ENCODE measurements at regions not wholly inside any gene's neighbourhood (a gene's known extent, or its start where the extent isn't known, plus 50 kb on each side); places are given as distances from the start of the nearest gene placed in this dataset.

DNA sequence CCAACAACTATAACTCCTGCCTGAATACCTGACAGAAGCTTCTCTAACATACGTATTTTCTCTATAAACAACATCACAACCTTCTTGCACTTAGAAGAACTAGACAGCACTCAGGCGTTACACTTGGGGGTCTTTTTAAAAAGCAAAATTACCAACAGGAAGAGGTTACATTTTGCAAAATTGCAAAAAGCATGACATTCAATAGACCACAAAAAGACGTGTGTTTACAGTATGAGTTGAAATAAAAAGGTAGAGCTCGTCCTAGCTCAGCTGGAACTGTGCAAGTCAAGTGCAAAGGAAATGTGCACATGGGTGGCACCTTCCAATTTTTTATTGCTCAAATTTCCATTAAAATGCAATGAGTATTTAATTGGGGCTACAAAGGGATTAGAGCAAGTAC, 375.2 kb upstream of the HSFY2 start:
- no peak for DNase-seq (ENCODE audit: low read depth in 2 of 2)

DNA sequence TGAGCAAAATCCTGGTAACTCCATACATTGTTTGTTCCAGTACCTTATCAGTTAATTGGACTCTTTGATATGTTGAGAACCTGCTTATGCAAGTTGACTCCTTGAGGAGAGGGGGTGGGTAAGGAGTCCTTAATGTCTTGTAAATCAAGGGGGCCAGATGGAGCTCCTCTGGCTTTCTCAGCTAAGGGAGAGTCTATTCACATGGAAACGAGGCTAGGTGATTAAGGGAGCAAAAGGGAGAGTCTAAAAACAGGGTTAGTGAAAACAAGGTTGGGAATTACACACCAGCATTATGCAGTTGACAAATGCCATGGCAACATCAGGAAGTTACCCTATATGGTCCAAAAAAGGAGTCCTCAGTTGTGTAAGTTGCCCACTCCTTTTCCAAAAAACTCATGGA, 372.8 kb upstream of the HSFY2 start:
- DNase-seq (ENCODE audit: low read depth in 2 of 2), result no peak

DNA sequence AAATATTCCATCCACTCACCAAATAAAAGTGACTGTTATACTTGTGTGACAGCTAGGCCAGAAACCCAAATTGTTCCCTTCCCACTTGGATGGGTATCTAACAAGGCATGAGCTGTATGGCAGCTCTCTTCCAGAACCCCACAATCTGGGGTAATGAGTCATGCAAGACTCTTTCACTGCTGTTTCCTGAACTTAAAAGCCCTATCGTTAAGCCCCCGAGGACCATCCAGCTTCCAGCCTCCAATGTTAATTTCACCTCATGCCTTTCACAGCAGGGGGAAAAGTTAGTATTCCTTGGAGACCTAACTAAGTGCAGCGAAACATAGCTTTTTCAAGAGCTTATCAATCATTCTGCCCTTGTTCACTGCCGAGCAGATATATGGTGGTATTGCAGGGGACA, 368.6 kb upstream of the HSFY2 start:
- no peak for DNase-seq (ENCODE audit: low read depth in 2 of 2)

DNA sequence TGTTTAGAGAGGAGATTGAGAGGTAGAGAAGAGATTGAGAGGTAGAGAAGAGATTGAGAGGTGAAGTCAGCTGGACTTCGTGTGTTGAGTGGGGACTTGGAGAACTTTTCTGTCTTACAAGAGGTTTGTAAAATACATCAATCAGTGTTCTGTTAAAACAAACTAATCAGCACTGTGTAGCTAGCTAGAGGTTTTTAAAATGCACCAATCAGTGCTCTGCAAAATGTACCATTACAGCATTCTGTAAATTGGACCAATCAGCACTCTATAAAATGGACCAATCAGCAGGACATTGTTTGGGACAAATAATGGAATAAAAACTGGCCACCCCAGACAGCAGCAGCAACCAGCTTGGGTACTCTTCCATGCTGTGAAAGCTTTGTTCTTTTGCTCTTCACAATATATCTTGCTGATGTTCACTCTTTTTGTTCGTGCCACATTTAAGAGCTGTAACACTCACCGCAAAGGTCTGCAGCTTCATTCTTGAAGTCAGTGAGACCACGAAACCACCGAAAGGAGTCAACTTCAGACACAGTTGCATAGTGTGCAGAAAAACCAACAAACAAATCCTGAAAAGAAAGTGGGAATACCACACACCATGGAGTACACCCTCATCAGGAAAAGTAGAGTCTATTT, 366.9 kb upstream of the HSFY2 start:
- DNase-seq (ENCODE audit: low read depth in 2 of 2), result no peak

DNA sequence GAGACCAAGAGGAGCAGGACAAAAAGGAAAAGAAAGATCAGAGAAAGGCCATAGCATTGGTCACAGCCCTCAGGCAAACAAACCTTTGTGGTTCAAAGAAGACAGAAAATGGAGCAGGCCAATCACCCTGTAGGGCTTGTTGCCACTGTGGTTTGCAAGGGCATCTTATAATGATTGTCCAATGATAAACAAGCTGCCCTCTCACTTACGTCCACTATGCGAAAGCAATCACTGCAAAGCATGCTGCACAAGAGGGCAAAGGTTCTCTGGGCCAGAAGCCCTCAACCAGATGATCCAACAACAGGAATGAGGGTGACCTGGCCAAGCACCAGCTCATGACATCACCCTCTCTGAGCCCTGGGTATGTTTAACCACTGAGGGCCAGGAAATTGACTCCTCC, 360.9 kb upstream of the HSFY2 start:
- DNase-seq (ENCODE audit: low read depth in 2 of 2), result no peak

DNA sequence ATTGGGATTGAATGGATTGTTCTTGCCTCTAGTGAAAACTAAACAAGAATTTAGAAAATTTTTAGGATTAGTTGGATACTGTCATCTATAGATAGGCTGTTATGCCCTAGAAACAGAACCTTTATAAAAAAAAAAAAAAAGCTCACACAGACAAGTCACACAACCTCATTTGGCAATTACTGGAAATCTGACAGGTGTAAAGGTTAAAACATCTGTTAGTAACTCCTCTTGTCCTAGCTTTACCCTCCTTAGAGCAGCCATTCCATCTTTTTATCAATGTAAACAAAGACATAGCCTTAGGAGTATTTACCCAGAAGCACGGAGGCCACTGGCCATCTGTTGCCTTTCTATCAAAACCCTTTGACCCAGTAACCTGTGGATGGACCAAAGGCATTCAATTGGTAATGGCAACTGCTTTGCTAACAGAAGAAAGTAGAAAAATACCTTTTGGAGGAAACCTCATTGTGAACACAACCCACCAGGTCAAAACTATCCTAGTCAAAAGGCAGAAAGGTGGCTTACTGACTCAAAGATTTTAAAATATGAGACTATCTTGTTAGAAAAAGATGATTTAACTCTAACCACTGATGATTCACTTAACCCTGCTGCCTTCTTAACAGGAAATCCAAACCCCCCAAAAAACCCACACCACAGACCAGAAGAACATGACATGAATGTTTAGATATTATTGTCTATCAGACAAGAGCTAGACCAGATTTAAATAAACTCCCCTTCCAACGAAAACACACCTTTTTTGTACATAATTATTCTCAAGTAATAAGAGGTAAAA, 357.2 kb upstream of the HSFY2 start:
- no peak for DNase-seq (ENCODE audit: low read depth in 2 of 2)

DNA sequence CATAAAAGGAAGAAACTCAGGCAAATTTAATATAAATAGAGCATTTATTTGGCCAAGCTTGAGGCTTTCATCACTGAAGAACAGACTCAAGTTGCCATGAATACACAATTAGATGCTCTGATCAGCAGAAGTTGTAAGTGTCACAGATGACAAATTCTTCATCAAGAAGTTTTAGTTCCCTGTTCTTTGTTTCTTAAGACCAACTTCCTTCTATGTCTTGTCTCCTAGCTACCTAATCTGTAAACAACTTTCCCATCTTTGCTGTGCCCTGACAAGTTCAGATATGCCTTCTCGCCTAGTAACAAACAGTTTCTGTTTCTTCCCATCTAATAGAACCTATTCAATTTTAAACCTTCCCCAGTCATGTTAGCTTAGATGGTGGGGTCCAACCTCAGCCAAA, 353.4 kb upstream of the HSFY2 start:
- no peak for DNase-seq (ENCODE audit: low read depth in 2 of 2)

DNA sequence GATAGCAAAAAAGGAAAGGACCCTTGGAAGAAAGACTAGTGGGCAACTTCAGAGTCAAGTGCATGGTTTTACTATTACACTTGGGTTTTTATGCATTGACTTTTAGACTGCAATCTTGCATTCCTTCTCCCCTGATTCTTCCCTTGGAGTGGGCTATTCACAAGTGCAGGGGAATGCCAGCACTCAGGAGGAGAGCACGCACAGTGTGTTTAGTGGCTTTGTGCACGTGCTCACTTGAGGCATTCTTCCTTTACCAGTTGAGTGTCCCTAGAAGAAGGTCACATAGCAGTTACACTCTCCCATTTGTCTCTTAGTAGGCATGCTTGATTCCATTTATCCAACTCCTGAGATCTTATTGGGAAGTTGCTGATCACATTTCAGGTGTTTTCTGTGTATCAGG, 351.1 kb upstream of the HSFY2 start:
- DNase-seq (ENCODE audit: low read depth in 2 of 2), result no peak

DNA sequence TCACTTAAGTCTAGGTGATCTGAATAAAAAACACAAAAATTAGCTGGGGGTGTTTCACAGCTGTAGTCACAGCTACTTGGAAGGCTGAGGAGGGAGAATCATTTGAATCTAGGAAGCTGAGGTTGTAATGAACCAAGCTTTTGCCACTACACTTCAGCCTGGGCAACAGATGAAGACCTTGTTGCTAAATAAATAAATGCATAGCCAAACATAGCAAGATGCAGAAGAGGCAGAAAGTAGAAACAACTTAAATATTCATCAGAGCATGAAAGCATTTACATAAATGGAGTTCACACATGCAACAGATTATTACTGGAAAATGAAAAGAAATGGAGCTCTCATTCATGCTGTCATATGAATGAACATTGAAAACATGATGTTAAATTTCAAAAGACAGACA, 348.9 kb upstream of the HSFY2 start:
- no peak for DNase-seq (ENCODE audit: low read depth in 2 of 2)

DNA sequence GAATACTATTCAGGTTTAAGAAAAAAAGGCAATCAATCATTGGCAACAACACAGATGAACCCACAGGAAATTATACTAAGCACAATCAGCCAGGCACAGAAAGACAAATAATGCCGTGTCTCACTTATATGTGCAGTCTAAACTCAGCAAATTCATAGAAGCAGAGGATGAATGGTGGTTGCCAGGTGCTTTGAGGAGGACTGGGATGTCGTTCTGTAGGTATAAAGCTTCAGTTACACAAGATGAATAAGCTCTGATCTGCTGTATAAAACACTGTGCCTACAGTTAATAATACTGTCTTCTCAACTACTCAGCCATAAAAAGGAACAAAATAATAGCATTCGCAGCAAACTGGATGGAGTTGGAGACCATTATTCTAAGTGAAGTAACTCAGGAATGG, 324.8 kb upstream of the HSFY2 start:
- no peak for DNase-seq (ENCODE audit: low read depth in 2 of 2)

DNA sequence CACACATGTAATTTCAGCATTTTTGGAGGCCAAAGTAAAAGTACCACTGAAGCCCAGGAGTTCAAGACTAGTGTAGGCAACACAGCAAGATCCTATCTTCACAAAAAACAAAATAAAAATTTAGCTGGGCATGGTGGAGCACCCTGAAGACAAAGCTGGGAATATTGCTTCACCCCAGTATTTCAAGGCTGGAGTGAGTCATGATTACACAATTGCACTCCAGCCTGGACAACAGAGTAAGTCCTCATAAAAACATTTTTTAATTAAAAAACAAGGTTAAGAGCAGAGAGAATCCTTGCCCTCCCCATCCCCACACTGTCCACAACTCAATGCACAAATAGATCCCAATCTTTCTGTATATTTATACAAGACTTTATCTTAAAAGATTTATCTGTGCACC, 321.9 kb upstream of the HSFY2 start:
- no peak for DNase-seq (ENCODE audit: low read depth in 2 of 2)

DNA sequence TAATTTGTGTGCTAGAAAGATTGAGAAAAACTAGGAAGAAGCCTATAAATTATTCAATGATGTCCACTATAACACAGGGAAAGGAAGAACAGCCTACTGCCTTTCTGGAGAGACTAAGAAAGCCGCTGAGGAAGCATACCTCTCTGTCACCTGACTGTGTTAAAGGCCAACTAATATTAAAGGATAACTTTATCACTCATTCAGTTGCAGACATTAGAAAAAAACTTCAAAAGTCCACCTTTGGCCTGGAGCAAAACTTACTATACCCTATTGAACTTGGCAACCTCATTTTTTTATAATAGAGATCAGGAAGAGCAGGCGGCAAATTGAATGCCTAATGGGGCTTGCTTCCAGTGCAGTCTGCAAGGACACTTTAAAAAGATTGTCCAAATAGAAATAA, 309.5 kb upstream of the HSFY2 start:
- DNase-seq (ENCODE audit: low read depth in 2 of 2), result no peak

DNA sequence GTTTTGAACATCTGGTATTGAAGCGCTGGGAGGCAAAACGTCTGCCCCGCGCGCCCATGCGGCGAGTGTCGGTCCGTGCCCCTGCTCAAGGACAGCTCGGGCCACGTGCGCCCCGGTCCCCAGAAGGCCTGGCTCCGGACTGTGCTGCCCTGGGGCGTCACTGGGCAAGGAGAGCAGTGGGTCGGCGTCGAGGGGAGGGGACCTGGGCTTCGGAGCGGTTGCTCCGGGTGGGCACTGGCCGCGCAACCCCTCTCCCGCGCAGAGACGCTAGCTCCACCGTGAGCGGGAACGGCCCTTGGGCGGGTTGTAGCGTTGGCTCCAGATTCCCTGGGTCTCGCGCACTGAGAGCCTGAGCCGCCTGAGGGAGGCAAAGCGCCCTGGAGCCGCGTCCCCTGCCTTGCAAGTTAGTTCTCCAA, 304.2 kb upstream of the HSFY2 start:
- no peak for DNase-seq (ENCODE audit: low read depth in 2 of 2)

DNA sequence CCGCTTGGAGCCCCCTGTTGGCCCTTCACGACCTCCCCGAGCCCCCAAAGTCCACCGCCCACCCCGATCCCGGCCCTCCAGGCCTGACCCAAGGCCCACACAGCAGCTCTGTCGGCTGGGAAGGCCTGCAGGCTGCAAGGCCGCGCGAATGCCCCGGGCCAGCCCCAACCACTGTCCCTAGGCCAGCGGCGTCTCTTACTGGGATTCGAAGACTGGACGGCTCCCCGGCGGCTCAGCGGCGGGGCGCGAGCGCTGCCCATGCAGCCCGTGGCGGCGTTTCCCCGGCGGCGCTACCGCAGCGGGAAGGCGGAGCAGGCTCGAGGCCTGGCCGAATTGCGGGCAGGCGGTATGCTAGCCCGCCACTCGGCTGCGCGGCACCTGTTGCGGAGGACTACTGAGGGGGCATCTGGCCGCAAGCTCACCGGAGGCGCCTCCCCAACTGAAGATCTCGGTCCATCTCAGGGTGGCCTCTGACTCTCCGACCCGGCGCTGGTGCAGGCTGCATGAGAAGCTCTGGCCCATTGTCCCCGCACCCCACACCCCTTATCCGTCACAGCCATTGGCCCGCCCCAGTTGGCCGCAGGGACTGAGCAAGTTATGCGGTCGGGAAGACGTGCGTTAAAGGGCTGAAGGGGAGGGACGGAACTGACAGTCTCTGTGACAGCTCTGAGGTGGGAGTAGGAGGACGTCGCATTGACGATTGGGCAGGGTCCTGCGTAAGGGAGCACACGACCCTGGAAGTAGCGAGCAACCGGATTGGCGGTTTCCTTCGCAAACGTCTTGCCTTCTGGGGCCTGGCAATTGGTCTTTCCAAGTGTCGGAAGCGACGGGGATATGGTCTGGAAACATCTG, 303.5 kb upstream of the HSFY2 start:
- DNase-seq (ENCODE audit: low read depth in 2 of 2), result peak; percentile 49 to 55

DNA sequence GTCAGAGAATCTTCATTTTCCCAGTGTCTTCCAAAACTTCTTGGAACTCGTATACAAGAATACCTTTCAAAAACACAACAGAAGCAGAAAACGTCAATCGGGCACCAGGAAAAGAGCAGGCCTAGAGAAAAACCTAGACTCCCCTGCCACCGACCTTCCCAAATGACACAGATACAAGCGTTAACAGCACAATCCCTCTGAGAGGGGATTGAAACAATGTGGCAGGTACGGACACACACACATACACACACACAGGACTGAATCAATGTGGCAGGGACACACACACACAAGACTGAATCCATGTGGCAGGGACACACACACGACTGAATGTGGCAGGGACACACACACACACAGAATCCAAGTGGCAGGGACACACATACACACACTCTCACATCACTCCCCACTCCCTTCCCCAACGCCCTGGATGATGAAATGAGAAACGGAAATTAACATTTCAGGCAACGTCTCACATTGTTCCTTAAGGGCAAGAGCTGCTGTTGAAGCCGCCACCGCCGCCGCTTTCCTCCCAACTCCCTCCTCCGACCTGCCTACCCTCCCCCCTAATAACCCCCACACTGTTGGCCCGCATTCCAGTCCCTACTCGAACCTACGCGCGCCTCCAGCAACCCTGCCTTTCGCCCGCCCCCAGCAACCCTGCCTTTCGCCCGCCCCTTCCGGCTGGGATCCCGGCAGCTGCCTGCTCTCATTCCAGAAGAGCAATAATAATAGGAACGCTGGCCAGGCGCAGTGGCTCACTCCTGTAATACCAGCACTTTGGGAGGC, 302.1 kb upstream of the HSFY2 start:
- peak; percentile 44 to 47 for DNase-seq (ENCODE audit: low read depth in 2 of 2)

DNA sequence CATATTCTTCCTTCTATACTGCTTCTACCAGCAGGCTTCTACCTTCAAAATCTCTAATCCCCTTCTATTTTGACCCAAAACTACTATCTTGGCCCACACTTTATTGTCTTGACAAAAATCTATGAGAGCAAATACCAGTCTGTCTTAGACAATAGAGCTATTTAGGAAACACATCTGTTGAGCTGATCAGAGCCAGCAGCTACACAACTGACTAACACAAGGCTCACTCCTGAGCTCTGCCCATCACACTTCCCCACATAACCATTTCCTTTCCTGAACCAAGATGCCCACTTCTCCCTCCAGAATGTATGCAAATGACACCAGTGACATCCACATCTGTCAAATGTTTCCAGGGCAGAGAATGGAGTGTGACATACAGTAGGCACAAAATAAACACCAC, 293.9 kb upstream of the HSFY2 start:
- DNase-seq (ENCODE audit: low read depth in 2 of 2), result no peak

DNA sequence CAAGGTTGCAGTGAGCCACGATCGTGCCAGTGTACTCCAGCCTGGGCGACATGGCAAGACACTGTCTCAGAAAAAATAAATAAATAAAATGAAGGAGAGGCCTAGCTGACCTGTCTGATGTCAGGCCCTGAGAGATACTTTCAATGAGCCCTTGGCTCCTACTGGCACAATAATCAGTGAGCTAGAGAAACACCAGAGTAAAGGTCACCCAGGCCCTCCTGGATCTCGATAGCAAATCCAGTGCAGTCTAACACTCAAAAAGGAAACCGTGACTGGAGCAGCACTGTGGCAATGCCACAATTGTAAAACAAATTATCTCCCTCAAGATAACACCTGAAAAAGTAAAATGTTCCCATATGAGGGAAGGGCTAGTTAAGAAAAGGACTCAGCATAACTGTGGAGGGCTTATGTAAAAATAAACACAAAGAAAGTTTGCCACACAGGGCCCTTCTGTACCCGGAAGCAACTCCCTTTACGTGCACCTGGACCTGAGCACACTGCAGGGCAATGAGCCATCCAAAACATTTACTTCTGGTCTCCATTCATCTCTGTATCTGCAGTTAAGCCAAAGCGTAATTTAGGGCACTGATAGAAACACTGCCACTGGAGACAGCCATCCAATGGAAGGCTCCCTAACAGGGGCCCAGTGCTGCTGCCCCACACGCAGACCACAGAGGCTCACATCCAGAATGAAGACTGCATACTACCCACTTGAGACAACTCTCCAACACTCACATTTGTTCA, 293.1 kb upstream of the HSFY2 start:
- no peak for DNase-seq (ENCODE audit: low read depth in 2 of 2)

DNA sequence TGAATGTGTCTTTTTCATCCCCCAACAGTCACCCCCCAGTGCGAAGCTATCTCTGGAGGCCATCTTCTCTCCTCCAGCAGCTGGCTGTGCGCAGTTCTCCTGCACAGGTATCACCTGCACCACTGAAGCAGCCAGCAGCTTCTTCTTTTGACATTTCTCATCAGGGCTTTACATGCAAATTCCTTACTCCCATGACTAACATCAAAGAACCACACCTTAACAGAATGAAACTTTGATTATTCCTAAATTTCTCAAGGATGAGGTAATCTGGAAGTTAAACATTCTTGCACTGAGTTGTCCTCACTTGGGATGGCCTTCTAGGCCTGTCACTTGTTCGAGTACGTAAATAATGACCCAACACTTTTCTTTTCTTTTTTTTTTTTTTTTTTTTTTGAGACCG, 291.6 kb upstream of the HSFY2 start:
- DNase-seq (ENCODE audit: low read depth in 2 of 2), result no peak

DNA sequence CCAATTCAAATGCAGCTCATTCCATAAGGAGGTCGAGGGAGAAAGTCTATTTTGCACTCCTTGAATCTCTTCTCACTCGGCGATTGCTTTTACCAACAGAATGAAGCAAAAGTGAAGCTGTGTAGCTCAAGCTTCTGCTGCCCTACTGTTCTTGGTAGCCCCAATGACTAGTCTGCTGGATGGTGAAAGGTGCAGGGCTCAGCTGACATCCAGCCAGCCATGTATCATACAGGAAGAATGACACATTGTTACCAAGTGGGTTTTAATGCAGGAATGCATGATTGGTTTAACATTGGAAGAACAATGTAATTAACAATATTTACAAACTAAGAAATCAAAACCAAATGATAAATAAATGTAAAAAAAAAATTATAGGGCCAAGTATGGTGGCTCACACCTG, 286.2 kb upstream of the HSFY2 start:
- no peak for DNase-seq (ENCODE audit: low read depth in 2 of 2)

DNA sequence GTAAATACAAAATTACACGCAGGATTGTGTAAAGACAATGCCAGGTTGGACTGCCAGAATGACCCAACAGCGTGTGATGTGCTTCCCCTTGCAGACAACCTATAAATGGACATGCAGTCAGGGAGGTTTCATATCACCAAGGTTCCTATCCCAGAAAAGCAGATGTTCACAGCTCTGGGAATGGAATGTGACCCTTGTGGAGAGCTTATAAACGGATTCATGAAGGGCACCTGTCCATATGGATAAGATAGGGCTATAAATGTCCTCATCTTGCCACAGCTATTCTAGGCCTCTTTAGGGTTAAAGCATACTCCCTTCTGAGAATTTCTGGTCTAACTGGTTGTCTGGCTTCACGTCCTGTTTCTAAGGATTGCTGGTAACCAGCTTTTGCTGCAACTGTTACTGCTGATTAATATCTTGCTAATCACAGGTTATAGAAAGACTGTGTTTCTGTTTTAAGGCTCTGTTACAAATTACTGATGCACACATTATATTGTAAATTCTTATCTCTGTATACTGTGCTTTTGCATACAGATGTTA, 285.4 kb upstream of the HSFY2 start:
- no peak for DNase-seq (ENCODE audit: low read depth in 2 of 2)

DNA sequence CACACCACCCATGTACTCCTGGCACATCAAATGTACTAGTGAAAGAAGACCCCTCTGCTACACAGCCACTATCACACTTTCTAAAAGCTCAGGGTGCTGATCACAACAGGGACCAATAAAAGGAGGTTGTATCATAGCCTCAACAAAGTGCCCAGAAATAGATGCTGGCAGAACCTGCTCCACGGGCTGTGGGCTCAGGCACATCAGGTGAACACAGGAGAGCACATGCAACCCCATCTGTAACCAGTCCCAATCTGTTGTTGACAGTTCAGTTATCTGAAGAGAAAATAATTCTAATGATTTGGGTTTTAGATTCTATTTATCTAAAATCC, 282.6 kb upstream of the HSFY2 start:
- no peak for DNase-seq (ENCODE audit: low read depth in 2 of 2)

Measured in fibroblast of skin of left biceps (primary cell).